Lower lobe of right lung (tissue), 2 donors: ENCODE measurements at regions not wholly inside any gene's neighbourhood (a gene's known extent, or its start where the extent isn't known, plus 50 kb on each side); places are given as distances from the start of the nearest gene placed in this dataset.

ENCODE experiments used
- ATAC-seq, 2 donors: fragments of 200-7000 bp; cut with Tn5 transposase; one replicate each; pipeline ENCODE4 v1.9.1; 2020 to 2022; ENCODE audit warnings: mild to moderate bottlenecking in 2 of 2, moderate library complexity in 2 of 2
- DNase-seq: peaks from one replicate; pipeline ENCODE4 v3.0.0-alpha.2; 2020
- H3K27ac ChIP-seq: fragments of 200-600 bp; one replicate; pipeline ENCODE4 v1.8.0; 2022
- H3K27me3 ChIP-seq: fragments of 200-600 bp; one replicate; pipeline ENCODE4 v1.8.0; 2022; ENCODE audit warnings: low read depth
- H3K36me3 ChIP-seq: fragments of 200-600 bp; one replicate; pipeline ENCODE4 v1.8.0; 2022; ENCODE audit warnings: mild to moderate bottlenecking
- H3K4me1 ChIP-seq: fragments of 200-600 bp; one replicate; pipeline ENCODE4 v1.8.0; 2022
- H3K4me3 ChIP-seq: fragments of 200-600 bp; one replicate; pipeline ENCODE4 v1.8.0; 2022; ENCODE audit warnings: mild to moderate bottlenecking
- H3K9me3 ChIP-seq: fragments of 200-600 bp; one replicate; pipeline ENCODE4 v1.8.0; 2022
- CTCF ChIP-seq: fragments of 200-600 bp; IDR thresholded peaks from one replicate; pipeline ENCODE4 v1.8.0; 2022; ENCODE audit warnings: antibody characterized with exemption, mild to moderate bottlenecking
- intact Hi-C: fragments of 100-400 bp; cut with DNase I; formaldehyde crosslinking; loops from one replicate; pipeline ENCODE4 v1.11.0; 2022
- donor health status: DM: no; HTN: yes; CAD: no; lungs with severe emphysema.

- Histone ChIP-seq H3K4me3 (no peak overlapping the region), H3K9me3 (no peaks in the 10 kb centered on the region), H3K27me3 (no peaks in the 10 kb centered on the region), H3K4me1 (no peaks in the 10 kb centered on the region), H3K27ac (no peak overlapping the region), H3K36me3 (no peaks in the 10 kb centered on the region)
- intact Hi-C loops, result no loop called here
- ATAC-seq (no peak), DNase-seq (no peak)
- TF ChIP-seq CTCF, result no peak
These were observed 320.8 kb downstream of the ADAM29 start for GRCh38 chr4:175238827-175239517.

GRCh38 chr4:175246941-175247340 is 328.8 kb downstream of the ADAM29 start:
- intact Hi-C loops, result no loop called here
- no peaks in the 10 kb centered on the region for H3K27me3 ChIP-seq
- H3K36me3 ChIP-seq, result no peaks in the 10 kb centered on the region
- DNase-seq (no peak), ATAC-seq (no peak)
- no peak overlapping the region for H3K4me3 ChIP-seq
- no peaks in the 10 kb centered on the region for H3K9me3 ChIP-seq
- H3K4me1 ChIP-seq, result no peaks in the 10 kb centered on the region
- H3K27ac ChIP-seq, result no peak overlapping the region
- no peak for TF ChIP-seq CTCF

GRCh38 chr4:175252642-175253041 is 334.5 kb downstream of the ADAM29 start:
- Histone ChIP-seq H3K27me3 (no peaks in the 10 kb centered on the region), H3K36me3 (no peaks in the 10 kb centered on the region), H3K4me3 (no peak overlapping the region), H3K4me1 (no peaks in the 10 kb centered on the region), H3K9me3 (no peaks in the 10 kb centered on the region), H3K27ac (no peak overlapping the region)
- ATAC-seq (no peak), DNase-seq (no peak)
- intact Hi-C loops, result no loop called here
- no peak for TF ChIP-seq CTCF

GRCh38 chr4:175253184-175253902 is 335.2 kb downstream of the ADAM29 start:
- intact Hi-C loops, result no loop called here
- DNase-seq, result no peak
- no peaks in the 10 kb centered on the region for H3K36me3 ChIP-seq
- no peaks in the 10 kb centered on the region for H3K27me3 ChIP-seq
- H3K4me3 ChIP-seq, result no peak overlapping the region
- ATAC-seq, result peak; percentile 9 to 28
- no peaks in the 10 kb centered on the region for H3K4me1 ChIP-seq
- no peak overlapping the region for H3K27ac ChIP-seq
- H3K9me3 ChIP-seq, result no peaks in the 10 kb centered on the region
- no peak for TF ChIP-seq CTCF

- H3K27me3 ChIP-seq, result no peaks in the 10 kb centered on the region
- H3K4me3 ChIP-seq, result no peak overlapping the region
- TF ChIP-seq CTCF, result no peak
- H3K9me3 ChIP-seq, result no peaks in the 10 kb centered on the region
- DNase-seq (no peak), ATAC-seq (no peak)
- H3K27ac ChIP-seq, result no peak overlapping the region
- no peaks in the 10 kb centered on the region for H3K4me1 ChIP-seq
- no peaks in the 10 kb centered on the region for H3K36me3 ChIP-seq
- intact Hi-C loops, result no loop called here
These were observed 345.4 kb downstream of the ADAM29 start for GRCh38 chr4:175263537-175263936.
